Stimulated activated naive CD8-positive, alpha-beta T cell treated with anti-CD3 and anti-CD28 coated beads, Interleukin-15, Interleukin-2, amounts not matched to agents 100 U/mL and 50 U/mL, for 24 hours (primary cell): ENCODE measurements at regions not wholly inside any gene's neighbourhood (a gene's known extent, or its start where the extent isn't known, plus 50 kb on each side); places are given as distances from the start of the nearest gene placed in this dataset.

Experiments
- ATAC-seq: fragments of 150-1000 bp; cut with Tn5 transposase; one replicate; pipeline ENCODE4 v1.10.0; 2021
- DNase-seq: peaks from one replicate; pipeline ENCODE4 v3.0.0; 2021

DNA sequence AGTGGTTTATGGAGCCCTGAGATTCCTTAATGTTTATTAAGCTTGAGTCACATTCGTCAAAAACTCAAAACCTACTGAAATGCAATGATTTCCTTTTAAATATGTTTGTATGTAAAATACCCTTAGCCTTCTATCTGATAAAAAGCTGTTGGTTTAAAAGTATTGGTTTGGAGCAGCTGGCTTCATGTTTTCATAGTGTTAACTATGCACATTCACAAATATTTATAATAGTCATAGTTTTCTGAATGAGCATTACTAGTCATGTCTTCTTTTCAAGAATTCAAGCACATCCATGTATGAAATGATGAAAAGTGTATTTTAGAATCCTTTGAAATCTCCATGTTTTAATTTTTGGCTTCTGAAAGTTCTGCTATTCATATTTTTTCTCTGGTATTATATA lies 558.6 kb downstream of the UTRN start:
- ATAC-seq (no peak), DNase-seq (no peak)

- ATAC-seq: no peak
- DNase-seq: no peak
Observed at GRCh38 chr6:144844596-144844995, 559.5 kb downstream of the UTRN start.

DNA sequence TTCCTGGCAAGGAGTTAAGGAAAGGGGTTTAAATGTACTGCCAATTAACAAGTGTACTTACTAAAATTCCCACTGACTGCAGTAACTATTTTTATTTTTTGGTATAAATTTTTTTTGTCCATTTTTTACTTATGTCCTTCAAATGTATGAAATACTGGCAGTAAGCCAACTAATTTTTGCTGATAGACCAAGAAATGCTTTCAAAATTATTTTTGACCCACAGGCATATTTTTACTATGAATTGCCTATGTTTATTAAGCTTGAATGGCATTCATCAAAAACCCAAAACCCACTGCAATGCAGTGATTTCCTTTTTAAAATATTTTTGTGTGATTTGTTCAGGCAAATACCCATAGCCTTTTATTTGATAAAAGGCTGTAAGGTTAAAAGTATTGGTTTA lies 560.1 kb downstream of the UTRN start:
- ATAC-seq (no peak), DNase-seq (no peak)

- no peak for DNase-seq
- ATAC-seq: no peak
Observed at GRCh38 chr6:144847916-144848315, 562.8 kb downstream of the UTRN start.

DNA sequence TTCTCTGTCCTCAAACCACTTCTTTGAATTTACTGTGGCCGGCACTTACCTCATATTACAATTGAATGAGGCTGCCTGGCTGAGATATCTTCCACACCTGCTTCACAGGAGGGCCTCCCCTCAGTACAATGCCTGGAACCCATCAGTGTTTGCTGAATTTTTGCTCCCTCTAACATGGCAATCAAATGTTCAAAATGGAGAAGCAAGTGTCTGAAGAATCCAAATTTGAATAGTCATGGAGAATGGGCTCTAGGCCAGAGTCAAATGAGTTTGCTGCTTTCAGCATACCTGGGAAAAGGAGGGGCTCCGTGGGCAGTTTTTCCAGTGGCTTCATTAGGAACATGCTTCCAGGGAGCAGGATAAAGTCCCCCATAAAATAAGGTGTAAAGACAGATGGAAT lies 564.8 kb downstream of the UTRN start:
- DNase-seq: no peak

GRCh38 chr6:144853603-144854002 lies 568.5 kb downstream of the UTRN start:
- peak; percentile 32 for ATAC-seq
- DNase-seq: no peak

More for the DNA sequence above, 564.8 kb downstream of the UTRN start:
- no peak for ATAC-seq

- no peak for DNase-seq
- no peak for ATAC-seq
Observed at GRCh38 chr6:144854654-144855053, 569.5 kb downstream of the UTRN start.

DNA sequence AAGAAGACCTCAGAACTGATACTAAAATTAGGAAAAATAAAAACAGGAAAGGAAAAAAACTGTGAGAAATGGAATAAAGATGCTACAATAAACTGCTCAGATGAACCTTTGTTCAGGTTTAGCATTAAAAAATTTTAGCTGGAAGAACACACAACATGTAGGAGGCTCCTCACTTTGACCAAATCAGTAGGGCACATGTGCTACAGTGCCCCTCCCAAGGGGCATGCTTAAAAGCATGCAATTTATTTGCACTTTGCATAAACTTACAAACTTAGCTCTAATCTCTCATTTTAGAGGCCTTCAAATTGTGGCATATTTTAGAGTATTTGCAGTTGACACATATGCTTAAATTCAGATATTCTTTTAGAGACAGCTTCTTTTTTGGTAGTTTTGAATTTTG lies 570.2 kb downstream of the UTRN start:
- DNase-seq: no peak
- no peak for ATAC-seq

GRCh38 chr6:144855812-144856531 lies 570.8 kb downstream of the UTRN start:
- DNase-seq: no peak
- ATAC-seq: no peak

- ATAC-seq: no peak
Observed at GRCh38 chr6:144856622-144857021, 571.5 kb downstream of the UTRN start.

GRCh38 chr6:144857086-144857485 lies 572.0 kb downstream of the UTRN start:
- ATAC-seq: no peak
- no peak for DNase-seq

More at GRCh38 chr6:144856622-144857021, 571.5 kb downstream of the UTRN start:
- no peak for DNase-seq

GRCh38 chr6:144862769-144863168 lies 577.6 kb downstream of the UTRN start:
- ATAC-seq (no peak), DNase-seq (no peak)

DNA sequence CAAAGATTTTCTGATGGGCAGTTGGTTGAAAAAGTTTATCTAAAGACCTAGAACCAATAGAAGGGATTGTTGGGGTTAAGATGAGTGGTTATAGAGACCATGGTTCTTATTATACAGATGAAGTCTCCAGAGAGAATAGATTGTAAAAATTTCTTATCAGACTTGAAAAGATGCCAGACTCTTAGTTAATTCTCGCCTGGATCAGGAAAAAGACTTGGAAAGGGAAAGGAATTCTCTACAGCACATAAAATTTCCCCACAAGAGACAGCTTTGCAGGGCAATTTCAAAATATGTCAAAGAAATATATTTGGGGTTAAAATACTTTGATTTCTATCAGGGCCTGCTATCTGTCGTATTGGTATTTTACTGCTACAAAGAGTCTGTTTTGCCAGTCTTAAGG lies 582.6 kb downstream of the UTRN start:
- ATAC-seq: no peak
- no peak for DNase-seq

- no peak for DNase-seq
- no peak for ATAC-seq
Observed at GRCh38 chr6:144870782-144871181, 585.6 kb downstream of the UTRN start.

GRCh38 chr6:144873623-144874378 lies 588.7 kb downstream of the UTRN start:
- no peak for DNase-seq
- ATAC-seq: no peak

DNA sequence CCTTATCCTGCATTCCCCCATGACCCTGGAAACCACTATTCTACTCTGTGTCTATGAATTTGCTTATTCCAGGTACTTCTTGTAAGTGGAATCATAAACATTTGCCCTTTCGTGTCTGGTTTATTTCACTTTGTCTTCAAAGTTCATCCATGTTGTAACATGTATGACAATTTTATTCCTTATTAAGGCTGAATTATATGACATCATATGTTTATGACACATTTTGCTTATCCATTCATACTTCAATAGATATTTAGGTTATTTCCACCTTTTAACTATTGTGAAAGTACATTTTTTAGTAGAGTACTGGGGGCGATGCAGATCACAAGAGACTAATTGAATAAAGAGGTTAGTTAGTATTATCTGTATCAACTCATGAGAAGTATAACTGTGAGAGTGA lies 591.6 kb downstream of the UTRN start:
- ATAC-seq (no peak), DNase-seq (no peak)

DNA sequence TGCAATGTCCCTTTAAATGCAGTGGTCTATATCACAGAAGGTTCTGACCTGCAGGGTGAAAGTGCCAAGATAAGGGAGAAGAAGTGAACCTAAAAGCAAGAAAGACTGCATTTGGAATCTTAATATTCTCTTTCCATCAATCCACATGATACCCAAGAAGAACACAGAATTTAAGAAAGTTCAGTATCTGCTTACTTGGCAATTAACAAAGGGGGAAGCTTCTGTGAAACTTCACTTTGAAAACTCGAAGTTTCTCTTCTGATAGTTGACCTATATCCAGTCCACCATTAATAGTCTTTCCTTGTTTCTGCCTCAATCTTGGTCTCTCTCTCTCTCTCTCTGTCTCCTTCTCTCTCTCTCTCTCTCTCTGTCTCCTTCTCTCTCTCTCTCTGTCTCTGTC lies 592.0 kb downstream of the UTRN start:
- no peak for ATAC-seq
- DNase-seq: no peak

DNA sequence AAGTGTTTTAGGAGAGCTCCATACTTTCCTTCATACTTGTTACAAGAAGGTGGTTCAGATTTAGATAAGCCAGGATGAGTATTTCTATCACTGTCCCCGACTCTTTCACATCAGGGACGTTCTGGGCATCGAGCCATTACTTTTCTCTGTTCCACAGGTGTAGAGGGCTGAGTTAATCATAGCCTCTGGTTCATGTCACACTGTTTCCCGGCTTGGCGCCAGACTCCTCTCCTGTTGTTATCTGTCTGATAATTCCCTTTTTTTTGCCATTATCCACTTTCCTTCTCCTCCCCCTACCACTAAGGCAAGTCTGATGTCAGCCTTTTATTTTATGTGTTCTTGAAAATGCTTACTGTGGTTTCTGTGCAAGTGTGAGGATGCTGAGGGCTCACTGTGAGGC lies 593.4 kb downstream of the UTRN start:
- ATAC-seq: no peak
- no peak for DNase-seq

- no peak for ATAC-seq
Observed at GRCh38 chr6:144879436-144879835, 594.3 kb downstream of the UTRN start.

GRCh38 chr6:144882425-144882824 lies 597.3 kb downstream of the UTRN start:
- ATAC-seq: no peak
- DNase-seq: no peak

More at GRCh38 chr6:144879436-144879835, 594.3 kb downstream of the UTRN start:
- DNase-seq: no peak

DNA sequence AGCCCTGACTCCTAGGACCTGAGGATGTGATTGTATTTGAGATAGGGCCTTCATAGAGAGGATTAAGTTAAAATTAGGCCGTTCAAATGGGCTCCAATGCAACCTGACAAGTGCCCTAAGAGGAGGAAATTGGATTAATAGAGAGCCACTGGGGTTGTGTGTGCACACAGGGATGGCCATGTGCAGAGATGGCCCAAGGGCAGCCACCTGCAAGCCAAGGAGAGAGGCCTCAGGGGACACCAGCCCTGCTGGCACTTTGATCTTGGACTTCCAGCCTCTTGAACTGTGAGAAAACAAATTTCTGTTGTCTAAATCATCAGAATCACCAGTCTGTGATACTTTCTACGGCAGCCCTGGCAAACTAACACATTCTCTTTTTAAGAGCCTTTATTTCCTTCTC lies 598.8 kb downstream of the UTRN start:
- DNase-seq (no peak), ATAC-seq (no peak)

- ATAC-seq: no peak
Observed at GRCh38 chr6:144885817-144886216, 600.7 kb downstream of the UTRN start.

DNA sequence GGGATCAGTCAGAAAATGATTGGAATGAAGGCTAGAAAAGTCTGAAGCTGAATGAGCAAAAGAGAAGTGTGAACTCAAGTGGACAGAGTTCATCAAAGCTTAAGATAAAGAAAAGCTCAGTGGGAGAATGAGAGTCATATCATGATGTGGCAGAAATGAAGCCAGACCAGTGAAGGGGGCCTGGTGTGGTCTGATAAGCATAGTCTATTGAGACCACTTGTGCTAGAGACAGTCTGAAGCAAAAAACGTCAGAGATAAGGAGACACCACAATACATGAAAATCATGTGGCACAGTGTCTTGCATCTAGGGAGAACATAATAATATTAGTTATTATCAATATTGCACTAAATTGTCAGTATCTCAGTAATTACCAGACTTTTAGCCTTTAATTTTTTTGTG lies 601.5 kb downstream of the UTRN start:
- DNase-seq (no peak), ATAC-seq (no peak)

More at GRCh38 chr6:144885817-144886216, 600.7 kb downstream of the UTRN start:
- DNase-seq: no peak

GRCh38 chr6:144888621-144889020 lies 603.5 kb downstream of the UTRN start:
- no peak for DNase-seq
- ATAC-seq: no peak
